Stimulated activated effector memory CD8-positive, alpha-beta T cell treated with anti-CD3 and anti-CD28 coated beads, Interleukin-12 subunit alpha, Interleukin-12 subunit beta, amount 100 ng/mL, for 72 hours (primary cell): ENCODE measurements at regions not wholly inside any gene's neighbourhood (a gene's known extent, or its start where the extent isn't known, plus 50 kb on each side); places are given as distances from the start of the nearest gene placed in this dataset.
A peak's percentile ranks its signal among the peaks of the same experiment; 100 is the strongest.
"Not testable (repeated sequence)": the region's sequence is repeated elsewhere in the genome, so short reads cannot be mapped to it uniquely, and the experiment has no call there.

Experiments used
- ATAC-seq: fragments of 150-1000 bp; cut with Tn5 transposase; 2 replicates; pipeline ENCODE4 v1.10.0; 2021
- DNase-seq, 2 donors: peaks; one replicate each; pipeline ENCODE4 v3.0.0; 2021 to 2022; ENCODE audit warnings: low spot score in 2 of 2
- H3K27ac Mint-ChIP-seq: one replicate; pipeline ENCODE4 v1.8.0; 2022; ENCODE audit warnings: mild to moderate bottlenecking, mixed read lengths
- H3K36me3 Mint-ChIP-seq: one replicate; pipeline ENCODE4 v1.8.0; 2022; ENCODE audit warnings: mild to moderate bottlenecking, mixed read lengths
- H3K4me1 Mint-ChIP-seq: one replicate; pipeline ENCODE4 v1.8.0; 2022; ENCODE audit warnings: mixed read lengths
- H3K4me3 Mint-ChIP-seq: one replicate; pipeline ENCODE4 v1.8.0; 2022; ENCODE audit warnings: mild to moderate bottlenecking, mixed read lengths
- H3K9me3 Mint-ChIP-seq: one replicate; pipeline ENCODE4 v1.8.0; 2022; ENCODE audit warnings: mixed read lengths

GRCh38 chr3:177692304-177692975 is 495.2 kb upstream of the TBL1XR1 start:
- no peak for DNase-seq
- no peak for ATAC-seq
- Mint-ChIP-seq H3K36me3 (no peaks in the 10 kb centered on the region), H3K4me3 (no peak overlapping the region), H3K9me3 (no peaks in the 10 kb centered on the region), H3K27ac (no peak overlapping the region), H3K4me1 (no peaks in the 10 kb centered on the region)

GRCh38 chr3:177693616-177694264 is 496.5 kb upstream of the TBL1XR1 start:
- no peak for ATAC-seq

GRCh38 chr3:177694316-177694715 is 497.0 kb upstream of the TBL1XR1 start:
- Mint-ChIP-seq H3K4me3 (no peak overlapping the region), H3K36me3 (no peaks in the 10 kb centered on the region), H3K4me1 (no peaks in the 10 kb centered on the region), H3K9me3 (no peaks in the 10 kb centered on the region), H3K27ac (no peak overlapping the region)
- ATAC-seq = no peak
- DNase-seq = no peak

More at GRCh38 chr3:177693616-177694264, 496.5 kb upstream of the TBL1XR1 start:
- no peaks in the 10 kb centered on the region for H3K4me1 Mint-ChIP-seq
- no peaks in the 10 kb centered on the region for H3K9me3 Mint-ChIP-seq
- no peaks in the 10 kb centered on the region for H3K36me3 Mint-ChIP-seq
- H3K4me3 Mint-ChIP-seq = no peak overlapping the region
- DNase-seq = no peak
- H3K27ac Mint-ChIP-seq = no peak overlapping the region

- DNase-seq = no peak
- no peak for ATAC-seq
- Mint-ChIP-seq H3K4me3 (no peak overlapping the region), H3K9me3 (no peaks in the 10 kb centered on the region), H3K4me1 (no peaks in the 10 kb centered on the region), H3K27ac (no peak overlapping the region), H3K36me3 (no peaks in the 10 kb centered on the region)
Measured at GRCh38 chr3:177694951-177695350, 497.7 kb upstream of the TBL1XR1 start.

- Mint-ChIP-seq H3K4me1 (no peaks in the 10 kb centered on the region), H3K4me3 (no peak overlapping the region), H3K9me3 (no peaks in the 10 kb centered on the region), H3K27ac (no peak overlapping the region), H3K36me3 (no peaks in the 10 kb centered on the region)
- DNase-seq = no peak
- ATAC-seq = no peak
Measured at GRCh38 chr3:177700117-177700516, 502.8 kb upstream of the TBL1XR1 start.

GRCh38 chr3:177703788-177704187 is 506.5 kb upstream of the TBL1XR1 start:
- H3K4me1 Mint-ChIP-seq = no peaks in the 10 kb centered on the region
- H3K9me3 Mint-ChIP-seq = no peaks in the 10 kb centered on the region
- ATAC-seq (peak; percentile 84), DNase-seq (no peak)
- no peaks in the 10 kb centered on the region for H3K36me3 Mint-ChIP-seq
- no peak overlapping the region for H3K4me3 Mint-ChIP-seq
- H3K27ac Mint-ChIP-seq = no peak overlapping the region

GRCh38 chr3:177705976-177706823 is 508.9 kb upstream of the TBL1XR1 start:
- DNase-seq = no peak
- Mint-ChIP-seq H3K4me1 (no peaks in the 10 kb centered on the region), H3K9me3 (no peaks in the 10 kb centered on the region), H3K36me3 (no peaks in the 10 kb centered on the region), H3K27ac (no peak overlapping the region), H3K4me3 (no peak overlapping the region)
- ATAC-seq = no peak

- H3K4me1 Mint-ChIP-seq, H3K9me3 Mint-ChIP-seq, H3K4me3 Mint-ChIP-seq, ATAC-seq, DNase-seq, H3K27ac Mint-ChIP-seq, H3K36me3 Mint-ChIP-seq: not testable (repeated sequence)
Measured at GRCh38 chr3:177709470-177709869, 512.2 kb upstream of the TBL1XR1 start.

GRCh38 chr3:177710506-177710905 is 513.2 kb upstream of the TBL1XR1 start:
- no peaks in the 10 kb centered on the region for H3K9me3 Mint-ChIP-seq
- no peaks in the 10 kb centered on the region for H3K4me1 Mint-ChIP-seq
- H3K4me3 Mint-ChIP-seq = no peak overlapping the region
- H3K27ac Mint-ChIP-seq = no peak overlapping the region
- no peak for DNase-seq
- ATAC-seq = no peak
- H3K36me3 Mint-ChIP-seq = no peaks in the 10 kb centered on the region

- no peak overlapping the region for H3K4me3 Mint-ChIP-seq
- no peak overlapping the region for H3K27ac Mint-ChIP-seq
- no peak for ATAC-seq
- H3K9me3 Mint-ChIP-seq = no peaks in the 10 kb centered on the region
- H3K4me1 Mint-ChIP-seq = no peaks in the 10 kb centered on the region
- DNase-seq = no peak
- no peaks in the 10 kb centered on the region for H3K36me3 Mint-ChIP-seq
Measured at GRCh38 chr3:177711637-177712036, 514.4 kb upstream of the TBL1XR1 start.

- Mint-ChIP-seq H3K36me3 (no peaks in the 10 kb centered on the region), H3K4me1 (no peaks in the 10 kb centered on the region), H3K4me3 (no peak overlapping the region), H3K27ac (no peak overlapping the region), H3K9me3 (no peaks in the 10 kb centered on the region)
- no peak for ATAC-seq
- no peak for DNase-seq
Measured at GRCh38 chr3:177713928-177714900, 516.9 kb upstream of the TBL1XR1 start.

- DNase-seq = no peak
- H3K4me1 Mint-ChIP-seq = no peaks in the 10 kb centered on the region
- H3K4me3 Mint-ChIP-seq = no peak overlapping the region
- H3K36me3 Mint-ChIP-seq = no peaks in the 10 kb centered on the region
- ATAC-seq = no peak
- no peak overlapping the region for H3K27ac Mint-ChIP-seq
- H3K9me3 Mint-ChIP-seq = no peaks in the 10 kb centered on the region
Measured at GRCh38 chr3:177714945-177715344, 517.7 kb upstream of the TBL1XR1 start.

- no peak overlapping the region for H3K4me3 Mint-ChIP-seq
- DNase-seq (no peak), ATAC-seq (no peak)
- H3K9me3 Mint-ChIP-seq = no peaks in the 10 kb centered on the region
- no peak overlapping the region for H3K27ac Mint-ChIP-seq
- no peaks in the 10 kb centered on the region for H3K4me1 Mint-ChIP-seq
- H3K36me3 Mint-ChIP-seq = no peaks in the 10 kb centered on the region
Measured at GRCh38 chr3:177715980-177716379, 518.7 kb upstream of the TBL1XR1 start.

GRCh38 chr3:177720927-177721326 is 523.6 kb upstream of the TBL1XR1 start:
- not testable (repeated sequence) for H3K27ac Mint-ChIP-seq, H3K9me3 Mint-ChIP-seq, DNase-seq, H3K4me3 Mint-ChIP-seq, ATAC-seq, H3K36me3 Mint-ChIP-seq, H3K4me1 Mint-ChIP-seq
